T1000 (cell line): ENCODE measurements at regions not wholly inside any gene's neighbourhood (a gene's known extent, or its start where the extent isn't known, plus 50 kb on each side); places are given as distances from the start of the nearest gene placed in this dataset.

Source experiments
- DNase-seq: peaks from one replicate; lab custom pipeline; 2025; ENCODE audit warnings: mixed read lengths; lab: John Stamatoyannopoulos, UW

DNA sequence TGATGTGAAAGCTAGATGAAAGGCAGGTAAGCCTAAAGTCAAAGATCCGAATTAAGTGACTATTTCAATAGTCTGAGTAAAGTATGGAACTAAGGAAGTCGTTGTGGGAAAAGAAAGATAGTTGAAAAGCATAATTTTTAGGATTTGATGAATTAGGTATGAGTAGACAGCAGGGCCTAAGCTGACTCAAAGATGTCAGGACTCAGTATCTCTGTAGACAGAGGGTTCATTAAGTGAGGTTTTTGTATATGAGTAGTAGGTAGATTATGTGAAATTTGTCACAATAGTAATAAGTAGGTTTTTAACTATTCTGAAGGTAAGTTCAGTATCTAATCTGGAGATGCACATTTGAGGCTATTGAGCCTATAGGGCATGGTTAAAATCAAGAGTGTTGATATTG is 196.4 kb downstream of the RASSF9 start:
- DNase-seq: no peak

DNA sequence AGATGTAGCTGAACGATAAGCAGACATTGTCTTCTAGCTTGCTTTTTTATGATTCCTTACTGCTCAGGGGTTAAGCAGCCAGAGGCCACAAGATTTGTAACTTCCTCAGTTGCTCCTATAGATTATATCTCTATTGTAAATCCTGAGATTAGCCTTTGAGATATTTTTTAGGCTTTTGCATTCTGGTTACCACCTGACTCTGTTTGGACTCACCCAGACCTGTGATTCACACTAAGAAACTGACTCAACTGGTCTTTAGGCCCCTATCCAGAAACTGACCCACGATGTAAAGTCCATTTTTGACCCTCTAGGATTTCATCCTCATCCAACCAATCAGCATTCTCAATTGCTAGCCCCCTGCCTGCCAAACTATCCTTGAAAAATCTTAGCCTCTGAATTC is 194.4 kb downstream of the RASSF9 start:
- no peak for DNase-seq

DNA sequence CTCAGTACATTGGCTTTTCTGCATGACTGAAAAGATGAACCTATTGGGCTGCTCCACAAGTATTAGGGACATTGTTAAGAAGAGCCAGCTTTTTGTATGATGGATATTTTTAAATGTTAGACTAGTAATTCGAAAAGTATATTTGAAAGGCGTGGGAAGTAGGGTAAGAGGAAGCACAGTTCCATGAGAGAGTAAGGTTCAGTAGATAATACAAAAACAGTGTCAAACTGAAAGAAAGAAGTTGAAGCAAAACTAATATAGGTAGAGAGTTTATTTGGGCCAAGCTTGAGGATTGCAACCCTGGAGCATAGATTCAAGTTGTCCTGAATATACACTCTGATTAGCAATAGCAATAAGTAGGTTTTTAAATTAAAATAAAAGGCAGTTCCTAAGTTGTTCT is 193.9 kb downstream of the RASSF9 start:
- DNase-seq: no peak

DNA sequence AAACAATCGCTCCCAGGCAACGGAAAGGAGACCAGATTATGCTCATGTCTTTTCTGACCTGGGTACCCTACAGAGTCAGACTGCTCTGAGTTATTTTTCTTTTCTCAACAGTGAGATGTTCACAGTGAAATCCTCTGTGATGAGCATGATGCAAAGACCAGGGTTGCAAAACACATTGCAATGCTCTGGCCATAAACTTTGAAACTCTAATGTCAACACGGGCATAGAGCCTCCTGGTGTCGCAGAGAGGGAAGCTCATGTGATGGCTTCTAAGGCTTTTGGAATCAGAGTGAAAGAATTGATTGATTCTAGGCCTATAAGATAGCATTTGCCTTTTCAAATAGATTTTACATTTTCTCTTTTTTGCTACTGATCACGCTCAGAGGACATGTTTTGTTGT is 193.4 kb downstream of the RASSF9 start:
- no peak for DNase-seq

DNA sequence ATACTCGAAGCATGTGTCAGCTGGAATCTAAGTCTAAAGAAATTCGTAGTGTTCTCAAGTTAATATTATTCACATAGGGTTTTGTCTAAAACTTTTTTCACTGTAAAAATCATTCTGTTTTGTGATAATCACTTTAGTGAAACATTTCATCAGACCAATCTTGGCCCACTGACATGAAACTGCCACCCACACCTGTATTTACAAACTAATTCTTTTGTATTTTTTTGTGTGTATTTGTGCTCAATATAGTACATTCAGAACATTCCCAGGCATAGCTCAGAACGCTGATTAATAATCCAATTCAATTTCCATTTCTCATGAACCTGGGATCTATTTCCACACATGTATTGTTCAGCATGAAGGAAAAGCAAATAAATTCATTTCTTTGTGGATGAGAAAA is 191.7 kb downstream of the RASSF9 start:
- no peak for DNase-seq

DNA sequence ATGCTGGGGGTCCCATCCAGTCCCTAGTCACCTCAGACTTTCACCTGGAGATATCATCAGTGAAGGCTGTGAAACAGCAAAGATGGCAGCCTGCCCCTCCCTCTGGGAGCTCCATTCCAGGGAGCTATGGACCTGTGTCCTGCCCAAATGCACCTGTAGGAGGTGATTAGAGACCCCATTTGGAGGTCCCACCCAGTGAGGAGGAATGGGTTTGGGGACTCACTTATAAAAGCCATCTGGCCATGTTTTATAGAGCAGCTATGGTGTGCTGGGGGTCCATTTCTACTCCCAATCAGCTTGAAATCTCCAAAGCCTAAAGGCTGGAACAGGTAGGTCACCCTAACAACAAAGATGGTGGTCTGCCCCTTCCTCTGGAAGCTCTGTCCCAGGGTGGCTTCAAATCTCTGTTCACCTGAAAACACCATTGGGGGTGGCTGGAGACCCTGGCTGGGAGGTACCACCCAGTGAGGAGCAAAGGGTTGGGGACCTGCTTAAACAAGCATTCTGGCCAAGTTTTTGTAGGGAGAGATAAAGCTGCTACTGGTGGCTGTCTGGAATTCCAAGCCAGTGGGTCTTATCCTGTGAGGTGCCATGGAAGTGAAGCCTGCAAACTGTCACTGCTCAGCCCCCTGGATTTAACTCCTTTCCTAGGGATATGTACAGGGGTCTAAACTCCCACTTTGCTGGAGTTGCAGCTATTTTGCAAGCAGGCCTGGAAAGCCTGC is 182.3 kb downstream of the RASSF9 start:
- DNase-seq: no peak

DNA sequence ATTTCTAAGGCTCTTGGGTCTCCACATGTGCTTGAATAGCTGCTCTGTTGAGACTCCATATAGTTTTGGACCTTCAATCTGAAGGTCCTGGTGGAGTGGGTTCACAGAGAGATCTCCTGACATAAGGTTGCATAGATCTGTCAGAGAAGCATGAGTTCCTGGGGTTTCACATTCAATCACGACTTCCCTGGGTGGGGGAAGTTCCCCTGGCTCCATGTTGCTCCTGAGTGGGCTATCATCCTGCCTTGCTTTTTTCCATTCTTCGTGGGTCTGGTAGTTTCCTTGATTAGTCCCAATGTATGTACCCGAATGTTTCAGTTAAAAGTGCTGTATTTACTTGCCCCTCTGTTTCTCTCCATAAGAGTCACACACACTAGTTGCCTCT is 181.8 kb downstream of the RASSF9 start:
- DNase-seq: no peak

DNA sequence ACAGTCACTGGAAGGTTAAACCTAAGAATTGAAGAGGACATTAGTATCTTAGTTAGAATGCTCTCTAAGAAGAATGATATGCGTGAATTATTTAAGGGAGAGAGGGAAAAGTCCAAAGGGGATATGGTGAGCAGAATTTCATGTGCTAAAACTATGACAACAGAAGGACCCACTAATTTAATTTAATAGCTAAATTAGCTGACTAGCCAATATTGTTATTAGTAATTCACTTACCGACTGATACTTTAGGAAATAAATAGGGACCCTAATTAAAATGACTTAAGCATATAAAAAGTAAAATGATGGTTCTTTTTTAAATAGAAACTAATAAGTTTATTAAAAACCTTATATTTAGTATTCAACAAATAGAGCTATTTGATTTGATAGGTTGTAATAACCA is 179.6 kb downstream of the RASSF9 start:
- DNase-seq: no peak

DNA sequence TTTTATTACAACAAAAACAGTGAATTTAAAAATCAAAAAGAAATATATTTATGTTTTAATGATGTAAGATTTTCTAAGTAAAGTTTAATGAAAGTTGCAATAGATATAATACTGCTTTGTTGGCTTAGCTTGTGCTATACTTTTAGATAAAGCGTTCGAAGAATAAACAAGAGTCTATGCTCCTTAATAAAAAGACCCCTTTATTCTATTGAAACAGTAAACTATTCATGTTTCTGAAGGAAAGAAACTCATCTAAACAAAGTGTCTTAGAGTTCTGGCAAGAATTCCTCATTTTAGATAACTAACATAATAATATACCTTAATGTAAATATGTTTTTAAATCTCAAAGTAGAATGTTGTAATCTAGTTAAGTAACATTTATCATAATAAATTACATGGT is 179.0 kb downstream of the RASSF9 start:
- no peak for DNase-seq

DNA sequence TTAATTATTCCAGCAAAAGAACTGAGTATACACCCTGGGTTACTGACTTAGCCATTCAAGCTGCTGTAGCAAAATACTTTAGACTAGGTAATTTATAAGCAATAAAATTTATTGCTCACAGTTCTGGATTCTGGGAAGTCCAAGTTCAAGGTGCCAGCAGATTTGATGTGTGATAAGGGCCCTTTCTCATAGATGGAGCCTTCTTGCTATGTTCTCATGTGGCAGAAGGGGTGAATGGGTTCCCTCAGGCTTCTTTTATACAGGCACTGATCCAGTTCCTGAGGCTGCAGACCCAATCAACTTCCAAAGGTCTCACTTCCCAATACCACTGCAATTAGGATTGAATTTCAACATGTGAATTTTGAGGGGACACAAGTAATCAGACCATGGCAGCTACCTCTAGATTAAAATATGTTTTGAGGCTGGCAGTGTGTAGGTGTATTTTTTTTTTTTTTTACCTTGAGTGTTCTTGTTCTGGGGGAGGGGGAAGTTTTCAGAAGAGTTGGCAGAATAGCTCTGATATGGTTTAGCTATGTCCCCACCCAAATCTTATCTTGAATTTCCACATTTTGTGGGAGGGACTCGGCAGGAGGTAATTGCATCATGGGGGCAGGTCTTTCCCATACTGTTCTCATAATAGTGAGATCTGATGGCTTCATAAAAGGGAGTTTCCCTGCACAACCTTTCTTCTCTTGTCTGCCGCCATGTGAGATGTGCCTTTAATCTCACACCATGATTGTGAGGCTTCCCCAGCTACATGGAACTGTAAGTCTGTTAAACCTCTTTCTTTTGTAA is 178.2 kb downstream of the RASSF9 start:
- no peak for DNase-seq

DNA sequence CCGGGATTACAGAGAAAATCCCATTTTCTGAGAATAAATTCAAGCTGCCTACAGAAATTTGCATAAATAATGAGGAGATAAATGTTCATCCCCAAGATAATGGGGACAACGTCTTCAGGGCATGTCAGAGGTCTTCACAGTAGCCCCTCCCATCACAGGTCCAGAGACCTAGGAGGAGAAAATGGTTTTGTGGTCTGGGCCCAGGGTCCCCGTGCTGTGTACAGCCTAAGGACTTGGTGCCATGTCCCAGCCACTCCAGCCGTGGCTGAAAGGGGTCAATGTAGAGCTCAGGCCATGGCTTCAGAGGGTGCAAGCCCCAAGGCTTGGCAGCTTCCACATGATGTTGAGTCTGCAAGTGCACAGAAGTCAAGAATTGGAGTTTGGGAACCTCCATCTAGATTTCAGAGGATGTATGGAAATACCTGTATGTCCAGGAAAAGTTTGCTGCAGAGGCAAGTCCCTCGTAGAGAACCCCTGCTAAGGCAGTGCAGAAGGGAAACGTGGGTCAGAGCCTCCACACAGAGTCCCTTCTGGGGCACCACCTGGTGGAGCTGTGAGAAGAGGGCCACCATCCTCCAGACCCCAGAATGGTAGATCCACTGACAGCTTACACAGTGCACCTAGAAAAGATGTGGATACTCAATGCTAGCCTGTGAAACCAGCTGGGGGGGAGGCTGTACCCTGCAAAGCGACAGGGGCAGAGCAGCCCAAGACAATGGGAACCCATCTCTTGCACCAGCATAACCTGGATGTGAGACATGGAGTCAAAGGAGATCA is 176.3 kb downstream of the RASSF9 start:
- DNase-seq: no peak

DNA sequence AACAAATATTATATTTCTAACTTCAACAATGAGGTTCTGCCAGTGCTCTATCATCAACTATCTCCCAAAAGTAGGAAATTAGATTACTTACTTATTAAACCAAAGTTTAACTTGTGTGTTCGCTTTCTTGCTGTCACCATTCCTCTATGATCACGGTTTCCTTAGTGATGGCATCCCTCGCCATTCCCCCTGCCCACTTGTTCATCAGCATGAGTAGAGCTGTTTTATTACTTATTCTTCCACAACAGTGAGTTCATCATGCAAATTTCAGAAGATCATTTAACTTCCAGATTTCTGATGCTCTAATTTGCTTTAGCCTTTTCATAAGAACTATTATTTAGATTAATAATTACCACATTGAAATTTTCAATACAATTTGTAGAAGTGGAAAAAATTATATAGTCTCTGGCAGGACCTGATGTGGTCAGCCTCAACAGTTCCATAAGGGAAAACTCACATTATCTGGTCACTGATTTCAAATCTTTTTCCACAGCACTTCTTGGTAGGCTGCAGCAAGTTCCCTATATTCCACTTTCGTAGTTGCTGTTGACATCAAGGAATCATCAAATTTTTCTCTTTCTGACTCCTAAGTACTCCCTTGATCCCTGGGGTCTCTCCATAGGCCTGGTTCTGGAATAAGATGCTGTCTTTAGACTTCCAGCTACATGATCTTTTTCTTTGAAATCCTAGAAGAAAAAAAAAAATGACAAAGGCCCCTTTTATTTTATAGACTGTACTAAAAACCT is 174.6 kb downstream of the RASSF9 start:
- no peak for DNase-seq

DNA sequence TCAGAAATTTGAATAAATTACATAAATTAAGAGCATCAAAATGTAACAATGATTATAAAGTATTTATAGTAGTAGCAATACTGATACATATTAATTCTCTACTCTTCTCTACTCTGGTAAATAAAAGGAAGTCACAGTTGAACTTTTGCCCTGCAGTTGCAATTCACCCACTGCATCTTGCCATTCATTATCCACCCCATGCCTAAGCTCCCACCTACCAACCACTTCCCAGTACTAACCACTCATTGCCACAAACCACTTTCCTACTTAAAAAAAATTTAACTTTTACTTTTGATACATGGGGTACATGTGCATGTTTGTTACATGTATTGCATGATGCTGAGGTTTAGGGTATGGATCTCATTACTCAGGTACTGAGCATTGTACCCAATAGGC is 174.0 kb downstream of the RASSF9 start:
- DNase-seq: no peak

DNA sequence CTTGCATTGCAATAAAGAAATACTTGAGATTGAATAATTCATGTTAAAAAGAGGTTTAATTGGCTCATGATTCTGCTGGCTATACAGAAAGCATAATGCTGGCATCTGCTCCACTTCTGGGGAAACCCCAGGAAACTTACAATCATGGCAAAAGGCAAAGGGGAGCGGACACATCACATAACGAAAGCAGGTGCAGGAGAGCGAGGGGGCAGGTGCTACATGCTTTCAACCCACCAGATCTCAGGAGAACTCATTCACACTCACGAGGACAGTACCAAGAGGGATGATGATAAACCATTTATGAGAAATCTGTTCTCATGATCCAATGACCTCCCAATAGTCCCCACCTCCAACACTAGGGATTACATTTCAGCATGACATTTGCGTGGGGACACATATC is 172.6 kb downstream of the RASSF9 start:
- DNase-seq: no peak

DNA sequence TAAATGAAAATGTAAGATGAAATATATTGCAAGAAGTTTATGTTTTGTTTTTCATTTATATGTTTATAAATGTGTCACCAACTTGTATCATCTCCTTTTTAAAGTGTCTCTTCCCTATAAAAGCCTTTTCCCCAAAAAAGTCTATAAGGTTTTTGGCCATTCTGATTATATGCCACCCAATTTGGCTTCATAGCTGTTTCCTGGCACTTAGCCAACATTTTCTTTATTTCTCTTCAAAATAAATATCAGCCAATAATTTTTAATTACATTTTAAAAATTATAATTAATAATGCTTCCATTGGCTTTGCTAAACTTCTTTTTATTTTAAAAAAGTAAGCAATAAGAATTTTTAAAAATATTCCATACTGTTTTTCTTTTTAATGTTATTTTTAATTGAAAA is 171.8 kb downstream of the RASSF9 start:
- no peak for DNase-seq

DNA sequence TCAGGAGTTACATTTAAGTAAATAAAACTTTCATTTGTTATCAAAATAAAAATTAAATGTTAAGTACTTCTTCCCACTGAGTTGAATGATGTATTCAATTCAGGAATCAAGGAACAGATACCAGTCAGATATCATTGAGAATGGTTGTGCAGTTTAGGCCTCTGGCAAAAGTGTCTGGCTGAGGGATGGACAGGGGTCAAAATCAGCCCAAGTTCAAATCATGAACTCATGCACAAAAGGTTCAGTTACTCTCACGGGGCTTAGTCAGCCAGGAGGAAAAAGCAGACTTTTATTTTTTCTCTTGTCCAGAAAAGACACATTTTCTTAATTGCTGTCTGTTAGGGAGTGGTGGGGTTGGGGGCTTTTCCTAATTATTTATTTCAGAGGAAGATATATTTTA is 166.3 kb downstream of the RASSF9 start:
- DNase-seq: no peak

DNA sequence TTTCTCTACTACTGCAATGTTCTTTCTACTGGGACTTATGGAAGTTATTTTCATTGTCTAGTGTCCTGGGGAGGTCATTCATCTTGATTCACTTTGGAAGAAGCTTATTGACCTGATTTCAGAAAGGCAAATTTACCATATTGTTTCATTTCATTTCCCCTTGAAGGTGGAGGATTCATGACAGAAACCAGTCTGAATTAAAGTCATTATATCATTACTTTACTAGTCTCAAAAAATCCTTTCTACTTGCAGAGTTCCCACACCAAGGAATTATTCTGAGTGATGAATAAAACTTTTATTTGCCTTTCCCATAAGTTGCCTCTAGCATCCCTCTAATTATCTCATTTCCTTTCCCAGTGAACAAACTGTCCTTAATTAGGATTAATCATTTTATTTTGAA is 163.8 kb downstream of the RASSF9 start:
- DNase-seq: no peak

DNA sequence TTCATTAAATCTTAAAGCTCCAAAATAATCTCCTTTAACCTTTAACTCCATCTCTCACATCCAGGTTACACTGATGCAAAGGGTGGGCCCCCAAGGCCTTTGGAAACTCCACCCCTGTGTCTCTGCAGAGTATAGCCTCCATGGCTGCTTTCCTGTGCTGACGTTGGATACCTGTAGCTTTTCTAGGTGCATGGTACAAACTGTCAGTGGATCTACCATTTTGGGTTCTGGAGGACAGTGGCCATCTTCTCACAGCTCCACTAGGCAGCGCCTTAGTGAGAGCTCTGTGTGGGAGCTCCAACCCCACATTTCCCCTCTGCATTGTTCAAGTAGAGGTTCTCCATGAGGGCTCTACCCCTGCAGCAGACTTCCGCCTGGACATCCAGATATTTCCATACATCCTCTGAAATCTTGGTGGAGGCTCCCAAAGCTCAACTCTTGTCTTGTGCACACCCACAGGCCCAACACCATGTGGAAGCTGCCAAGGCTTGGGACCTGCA is 162.2 kb downstream of the RASSF9 start:
- no peak for DNase-seq

DNA sequence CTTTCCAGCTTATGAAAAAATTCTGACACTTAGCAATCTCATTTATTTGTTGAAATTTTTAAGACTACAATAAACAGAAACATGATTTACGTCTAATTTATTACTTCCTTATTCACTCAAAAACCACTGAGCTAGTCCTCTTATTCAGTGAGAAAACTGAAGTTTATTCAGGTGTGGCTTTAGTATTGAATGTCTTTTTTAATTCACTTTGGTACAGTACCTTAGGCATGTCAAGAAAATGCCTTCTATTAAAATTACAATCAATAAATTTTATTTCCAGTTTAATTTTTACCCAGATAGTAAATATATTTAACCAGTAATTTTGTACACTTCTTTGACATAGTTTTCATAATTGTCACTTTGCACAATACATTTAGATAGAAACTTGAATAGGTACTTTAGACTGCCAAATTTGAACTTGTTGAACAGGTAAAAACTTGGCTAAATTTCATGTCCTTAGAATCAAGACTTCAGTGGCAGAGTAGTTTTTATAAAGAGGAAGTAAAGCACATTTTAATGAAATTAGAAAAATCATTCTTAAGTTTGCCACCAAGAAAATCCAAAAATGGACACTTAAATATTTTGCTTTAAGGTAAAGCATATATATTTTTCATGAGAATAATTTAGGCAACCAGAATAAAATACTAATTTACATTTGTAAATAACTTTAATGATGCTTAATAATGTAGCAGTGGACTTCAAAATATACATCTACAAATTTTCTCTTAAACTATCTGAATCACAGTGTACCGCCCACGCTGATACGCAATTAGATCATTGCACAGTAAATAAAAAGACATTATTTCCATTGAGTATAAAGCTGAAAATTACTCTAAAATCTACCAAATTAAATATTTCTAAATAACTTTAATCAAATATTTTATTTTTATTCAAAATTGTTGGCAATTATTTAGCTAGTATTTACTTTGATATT is 159.1 kb downstream of the RASSF9 start:
- DNase-seq: no peak

DNA sequence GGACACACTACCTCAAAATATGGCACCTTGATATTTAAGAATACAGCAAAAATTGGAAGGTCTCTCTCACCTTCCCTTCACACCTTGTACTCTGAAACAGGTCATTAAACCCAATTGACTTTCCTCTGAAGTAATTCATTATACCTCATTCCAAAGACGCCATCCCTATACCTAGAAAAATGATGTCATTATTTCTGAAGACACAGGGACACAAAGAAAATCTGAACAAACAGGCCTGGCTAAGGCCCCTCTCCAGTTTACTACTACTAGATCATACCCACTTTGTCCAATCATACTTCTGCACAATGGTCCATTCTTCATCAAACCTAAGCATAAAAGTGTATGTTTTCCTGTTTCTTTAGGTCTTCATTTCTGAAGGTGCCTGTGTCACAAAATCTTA is 156.9 kb downstream of the RASSF9 start:
- DNase-seq: no peak

DNA sequence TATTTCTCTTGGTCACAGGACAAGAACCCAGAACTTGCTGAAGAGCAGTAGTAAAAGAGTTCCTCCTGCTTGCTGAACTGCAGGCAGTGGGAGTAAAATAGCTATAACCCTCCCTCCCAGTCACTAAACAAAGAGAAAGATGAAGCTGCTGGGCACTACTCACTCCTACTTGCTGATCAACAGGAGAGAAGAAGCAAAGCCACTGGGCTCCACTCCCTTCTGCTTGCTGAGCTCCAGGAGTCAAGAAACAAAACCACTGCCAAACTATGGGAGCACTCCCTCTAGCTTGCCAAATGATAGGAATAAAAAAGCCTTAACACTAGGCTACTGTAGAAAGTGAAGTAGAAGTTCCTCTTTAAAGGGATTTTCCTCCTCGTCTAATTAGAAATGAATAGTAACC is 155.3 kb downstream of the RASSF9 start:
- no peak for DNase-seq
